ENCODE measurements at regions not wholly inside any gene's neighbourhood (a gene's known extent, or its start where the extent isn't known, plus 50 kb on each side); places are given as distances from the start of the nearest gene placed in this dataset.

DNA sequence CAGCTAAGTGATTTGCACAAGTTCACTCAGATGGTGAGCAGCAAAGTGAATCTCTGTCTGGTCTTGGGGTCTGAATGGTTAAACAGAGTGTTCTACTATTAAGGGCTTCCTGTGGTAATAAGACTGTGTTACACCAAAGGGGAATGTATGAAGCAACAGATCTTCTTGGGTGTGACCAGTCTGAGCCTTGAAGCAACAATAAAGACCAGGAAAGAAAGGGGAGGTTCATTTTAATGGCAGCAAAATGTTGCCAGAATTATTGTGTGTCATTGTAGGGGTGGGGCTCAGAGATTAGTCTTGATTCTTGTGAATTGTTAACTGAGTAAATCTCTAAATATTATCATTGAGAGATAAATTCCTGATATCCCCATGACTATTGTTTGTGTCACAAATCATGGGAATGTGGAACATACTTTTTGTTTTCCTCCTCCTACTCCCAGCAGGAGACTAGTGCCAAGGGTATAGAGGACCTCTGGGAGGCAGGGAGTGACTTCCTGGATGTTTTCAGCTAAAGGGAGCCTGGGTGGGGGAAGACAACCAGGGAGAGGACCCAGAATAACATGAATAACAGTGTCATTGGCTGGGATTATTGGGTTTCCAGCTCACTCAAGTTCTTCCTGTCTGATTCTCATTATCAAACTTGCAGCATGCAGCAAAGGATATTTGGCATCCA, 141.4 kb upstream of the PAK3 start:
- TF ChIP-seq POLR2A (IDR thresholded peaks at IDR 0.05) = no peak
- TF ChIP-seq, protein P1, sequence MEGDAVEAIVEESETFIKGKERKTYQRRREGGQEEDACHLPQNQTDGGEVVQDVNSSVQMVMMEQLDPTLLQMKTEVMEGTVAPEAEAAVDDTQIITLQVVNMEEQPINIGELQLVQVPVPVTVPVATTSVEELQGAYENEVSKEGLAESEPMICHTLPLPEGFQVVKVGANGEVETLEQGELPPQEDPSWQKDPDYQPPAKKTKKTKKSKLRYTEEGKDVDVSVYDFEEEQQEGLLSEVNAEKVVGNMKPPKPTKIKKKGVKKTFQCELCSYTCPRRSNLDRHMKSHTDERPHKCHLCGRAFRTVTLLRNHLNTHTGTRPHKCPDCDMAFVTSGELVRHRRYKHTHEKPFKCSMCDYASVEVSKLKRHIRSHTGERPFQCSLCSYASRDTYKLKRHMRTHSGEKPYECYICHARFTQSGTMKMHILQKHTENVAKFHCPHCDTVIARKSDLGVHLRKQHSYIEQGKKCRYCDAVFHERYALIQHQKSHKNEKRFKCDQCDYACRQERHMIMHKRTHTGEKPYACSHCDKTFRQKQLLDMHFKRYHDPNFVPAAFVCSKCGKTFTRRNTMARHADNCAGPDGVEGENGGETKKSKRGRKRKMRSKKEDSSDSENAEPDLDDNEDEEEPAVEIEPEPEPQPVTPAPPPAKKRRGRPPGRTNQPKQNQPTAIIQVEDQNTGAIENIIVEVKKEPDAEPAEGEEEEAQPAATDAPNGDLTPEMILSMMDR (IDR thresholded peaks at IDR 0.05) = no peak
- TF ChIP-seq POLR2AphosphoS5 (IDR thresholded peaks at IDR 0.05) = no peak
- no peaks in the 10 kb centered on the region for H3K36me3 ChIP-seq
- peaks cover 0 to 49% of the 10 kb centered on the region in 2 donors for H3K27me3 ChIP-seq
- intact Hi-C loops (cut with DNase I; ENCODE audit: low total_unique reads) = no loop called here
- peak overlapping the region in 1 of 2 donors; percentile 45 for H3K27ac ChIP-seq
- no peak overlapping the region for H3K4me3 ChIP-seq
- H3K9me3 ChIP-seq = no peaks in the 10 kb centered on the region
- H3K4me1 ChIP-seq = no peaks in the 10 kb centered on the region
- no peak for DNase-seq (ENCODE audit: low spot score in 2 of 2)

DNA sequence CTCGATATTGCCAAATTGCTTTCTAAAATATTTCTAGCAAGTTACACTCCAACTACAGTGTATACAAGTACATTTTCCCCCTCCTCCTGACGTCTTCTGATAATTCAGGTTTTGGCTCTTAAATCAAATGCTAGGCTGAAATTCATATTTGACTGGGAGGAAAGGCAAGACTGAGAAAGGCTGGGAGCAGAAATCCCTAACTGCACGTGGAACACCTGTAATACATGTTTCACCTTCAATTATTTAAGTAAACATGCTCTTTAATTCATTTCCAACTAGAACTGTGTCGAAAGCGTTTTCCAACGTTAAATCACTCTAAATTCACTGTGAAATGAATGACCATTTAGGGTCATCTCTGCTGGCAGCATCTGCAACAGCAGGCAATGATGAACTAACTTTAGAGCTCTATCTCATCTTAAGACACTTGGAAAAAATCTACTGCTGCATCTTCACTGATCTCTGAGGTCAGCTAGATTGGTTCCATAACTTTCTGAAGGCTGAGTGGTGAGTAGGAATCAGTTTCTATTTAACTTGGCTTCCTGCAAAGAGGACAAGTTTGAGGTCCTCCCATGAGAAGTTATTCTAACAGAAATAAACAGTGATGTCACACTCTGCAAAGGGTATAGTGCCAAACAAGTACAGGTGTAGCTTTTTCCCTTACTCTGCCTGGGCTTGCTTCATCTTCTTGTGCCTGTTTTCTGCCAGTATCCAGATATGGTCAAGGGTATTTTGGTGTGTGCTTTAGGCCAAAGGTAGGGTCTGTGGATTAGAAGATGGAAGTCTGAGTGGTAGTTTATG, 144.3 kb upstream of the PAK3 start:
- DNase-seq (ENCODE audit: low spot score in 2 of 2) = no peak
- Histone ChIP-seq H3K36me3 (no peaks in the 10 kb centered on the region), H3K9me3 (no peaks in the 10 kb centered on the region), H3K27me3 (peaks cover 0 to 50% of the 10 kb centered on the region in 2 donors), H3K27ac (no peak overlapping the region), H3K4me3 (no peak overlapping the region), H3K4me1 (no peaks in the 10 kb centered on the region)
- TF ChIP-seq, protein P1 (IDR thresholded peaks at IDR 0.05) = no peak
- intact Hi-C loops (cut with DNase I; ENCODE audit: low total_unique reads) = no loop called here

DNA sequence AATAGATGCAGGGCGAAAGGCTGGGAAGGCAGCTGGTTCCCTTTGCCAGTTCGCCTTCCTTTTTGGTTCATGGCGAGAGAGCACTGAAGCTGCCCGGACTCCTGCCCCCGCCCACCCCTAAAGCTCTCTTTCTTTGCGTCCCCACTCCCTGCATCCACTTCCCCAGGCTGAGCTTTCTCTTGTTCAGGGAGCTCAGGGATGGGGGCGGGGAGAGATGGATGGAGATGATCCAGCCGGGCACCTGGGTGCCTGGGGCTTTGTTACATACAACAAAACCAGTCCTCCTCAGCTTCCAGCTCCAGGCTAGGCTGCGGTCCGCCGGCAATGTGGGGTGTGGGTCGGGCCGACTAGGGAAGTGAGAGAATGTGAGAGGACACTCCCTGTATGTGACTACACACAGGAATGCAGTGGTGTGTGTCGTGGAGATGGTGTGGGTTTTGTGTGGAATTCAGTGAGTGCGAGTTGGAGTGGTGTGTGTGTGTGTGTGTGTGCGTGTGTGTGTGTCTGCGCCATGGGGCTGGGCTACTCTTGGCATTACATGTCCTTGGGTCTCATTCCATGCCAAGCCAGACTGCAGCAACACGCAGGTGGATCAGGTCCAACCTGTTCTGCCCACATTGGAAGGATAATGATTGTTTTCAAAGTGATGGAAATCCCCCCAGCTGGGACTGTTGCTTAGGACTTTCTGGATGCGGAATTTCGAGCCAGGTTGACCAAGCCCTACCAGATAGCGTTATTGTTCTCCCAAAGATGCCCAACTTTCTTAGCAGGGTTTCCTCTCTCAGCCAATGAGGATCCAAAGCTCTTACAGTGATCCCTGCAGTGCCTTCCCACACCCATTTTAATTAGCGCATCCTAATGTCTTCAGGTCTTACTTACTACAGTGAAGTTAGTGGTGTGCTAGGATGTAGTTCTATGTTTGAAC, 149.4 kb upstream of the CHRDL1 start:
- Histone ChIP-seq H3K27ac (peak overlapping the region; percentile 76), H3K4me1 (no peaks in the 10 kb centered on the region), H3K36me3 (no peaks in the 10 kb centered on the region), H3K27me3 (peaks cover 0 to 48% of the 10 kb centered on the region in 2 donors), H3K9me3 (no peaks in the 10 kb centered on the region), H3K4me3 (peak overlapping the region; percentile 37 to 60 (median 49))
- intact Hi-C loops (cut with DNase I; ENCODE audit: low total_unique reads) = no loop called here
- peak in 1 of 2 donors; percentile 76 for DNase-seq (ENCODE audit: low spot score in 2 of 2)
- no peak for TF ChIP-seq POLR2A (IDR thresholded peaks at IDR 0.05)
- TF ChIP-seq, protein P1 (IDR thresholded peaks at IDR 0.05) = no peak
- peak in 1 of 3 donors; percentile 29 for TF ChIP-seq POLR2AphosphoS5 (IDR thresholded peaks at IDR 0.05)

DNA sequence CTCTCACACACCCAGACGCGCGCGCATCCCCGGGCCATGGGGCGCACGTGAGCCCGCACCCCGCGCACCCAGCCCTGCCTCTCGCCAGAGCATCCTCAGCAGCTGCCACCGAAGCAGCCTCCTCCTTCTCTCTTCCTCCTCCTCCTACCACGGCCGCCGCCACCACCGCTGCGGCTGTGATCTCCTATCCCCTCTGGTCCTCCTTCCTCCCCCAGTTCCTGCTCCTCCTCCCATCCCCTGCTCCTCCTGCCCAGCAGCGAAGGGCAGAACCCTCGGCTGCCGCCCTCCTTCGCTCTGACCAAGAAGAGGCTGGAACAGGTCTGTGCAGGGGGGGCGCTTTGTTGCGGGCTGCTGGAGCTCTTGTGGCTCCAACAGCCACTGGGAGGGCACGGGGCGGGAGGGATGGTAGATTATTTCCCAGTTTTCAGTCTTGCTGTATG, 148.7 kb upstream of the CHRDL1 start:
- Histone ChIP-seq H3K27me3 (peaks cover 0 to 48% of the 10 kb centered on the region in 2 donors), H3K27ac (peak overlapping the region; percentile 76), H3K4me1 (no peaks in the 10 kb centered on the region), H3K36me3 (no peaks in the 10 kb centered on the region), H3K4me3 (peak overlapping the region; percentile 37 to 60 (median 49)), H3K9me3 (no peaks in the 10 kb centered on the region)
- peak; percentile 39 to 47 for DNase-seq (ENCODE audit: low spot score in 2 of 2)
- intact Hi-C loops (cut with DNase I; ENCODE audit: low total_unique reads) = no loop called here
- TF ChIP-seq POLR2A (IDR thresholded peaks at IDR 0.05) (no peak), POLR2AphosphoS5 (IDR thresholded peaks at IDR 0.05) (peak in 1 of 3 donors; percentile 6)
- TF ChIP-seq, protein P1 (IDR thresholded peaks at IDR 0.05) = no peak
